Stromal cell of bone marrow (primary cell): ENCODE measurements at regions not wholly inside any gene's neighbourhood (a gene's known extent, or its start where the extent isn't known, plus 50 kb on each side); places are given as distances from the start of the nearest gene placed in this dataset.
"Not testable (repeated sequence)": the region's sequence is repeated elsewhere in the genome, so short reads cannot be mapped to it uniquely, and the experiment has no call there.

Experiments used
- DNase-seq: peaks from one replicate; pipeline ENCODE4 v3.0.0-alpha.2; 2012; ENCODE audit warnings: low read depth

GRCh38 chr15:99455789-99456160, 110.0 kb upstream of the MEF2A start:
- DNase-seq, result no peak

GRCh38 chr15:99464137-99464536, 101.6 kb upstream of the MEF2A start:
- DNase-seq, result no peak

- DNase-seq, result no peak
Measured at GRCh38 chr15:99466701-99467337, 99.0 kb upstream of the MEF2A start.

GRCh38 chr15:99467338-99467720, 98.5 kb upstream of the MEF2A start:
- DNase-seq, result no peak

DNA sequence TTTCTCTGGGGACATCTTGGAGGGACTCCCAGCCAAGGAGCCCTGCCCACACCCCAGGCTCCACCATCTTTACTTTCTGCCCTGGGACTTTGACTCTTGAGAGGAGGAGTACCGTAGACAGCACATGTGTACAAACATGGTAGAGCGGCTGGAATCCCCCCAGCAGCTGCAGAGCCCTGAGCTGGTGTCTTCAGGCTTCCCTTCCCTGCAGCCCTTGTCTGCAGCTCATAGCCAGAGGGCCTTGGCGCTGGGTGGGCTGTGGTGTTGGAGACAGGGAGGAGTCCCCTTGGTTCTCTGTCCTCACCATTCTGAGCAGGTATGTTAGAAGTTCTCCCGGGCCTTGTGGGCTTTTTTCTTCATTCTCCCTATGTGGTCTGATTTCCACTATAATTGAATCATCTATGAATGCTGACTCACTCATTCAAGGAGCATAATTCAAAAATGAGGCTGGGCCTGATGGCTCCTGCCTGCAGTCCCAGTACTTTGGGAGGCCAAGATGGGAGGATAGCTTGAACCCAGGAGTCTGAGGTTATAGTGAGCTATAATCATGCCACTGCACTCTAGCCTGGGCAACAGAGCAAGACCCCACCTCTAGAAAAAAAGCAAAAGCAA, 97.8 kb upstream of the MEF2A start:
- DNase-seq, result no peak

- DNase-seq, result not testable (repeated sequence)
Measured at GRCh38 chr15:99470204-99470603, 95.6 kb upstream of the MEF2A start.

GRCh38 chr15:99472416-99473145, 93.2 kb upstream of the MEF2A start:
- DNase-seq, result no peak

DNA sequence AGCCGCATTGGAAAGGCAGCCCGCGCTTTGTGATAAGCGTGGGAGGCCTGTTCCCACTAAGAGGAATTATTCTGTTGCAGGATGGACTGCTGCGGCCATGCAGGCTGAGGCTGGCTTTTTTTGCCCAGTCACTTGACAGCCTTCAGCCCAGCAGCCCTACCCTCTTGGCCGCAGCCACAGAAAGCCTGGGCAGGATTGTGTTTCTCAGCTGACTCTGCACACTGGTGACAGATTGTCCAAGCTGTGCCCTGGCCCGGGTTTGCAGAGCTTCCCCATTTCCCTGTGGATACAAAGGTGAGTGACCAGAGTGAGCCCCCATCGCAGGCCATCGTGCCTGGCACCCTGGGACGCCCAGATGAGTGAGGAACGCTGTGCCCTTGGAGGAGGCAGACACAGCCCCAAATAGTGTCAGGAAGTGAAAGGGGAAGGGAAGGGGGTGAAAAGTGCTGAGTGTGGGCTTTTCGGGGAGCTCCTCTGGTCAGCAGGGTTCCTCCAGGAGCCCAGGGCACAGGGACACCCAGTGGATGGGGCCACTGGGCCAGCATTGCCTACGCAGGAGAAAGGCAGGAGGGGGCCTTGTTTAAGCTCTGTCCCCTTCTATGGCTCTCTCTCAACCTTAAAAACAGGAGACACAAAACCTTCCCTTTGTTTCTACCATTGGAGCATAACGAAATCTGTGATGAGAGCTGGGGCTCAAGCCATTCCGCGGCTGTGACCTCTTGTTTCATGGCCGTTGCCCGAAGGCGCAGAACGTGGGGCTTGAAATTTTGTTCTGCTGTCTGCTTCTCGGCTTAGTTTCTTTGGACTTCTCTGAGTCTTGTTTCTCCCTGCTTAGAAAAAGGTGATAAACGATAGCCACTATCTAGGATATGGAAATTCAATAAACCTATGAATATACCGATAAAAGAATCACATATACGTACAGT, 91.5 kb upstream of the MEF2A start:
- DNase-seq, result no peak

- no peak for DNase-seq
Measured at GRCh38 chr15:99474909-99475753, 90.7 kb upstream of the MEF2A start.

GRCh38 chr15:99475754-99476412, 89.9 kb upstream of the MEF2A start:
- no peak for DNase-seq

- DNase-seq, result peak; percentile 99
Measured at GRCh38 chr15:99476413-99477222, 89.2 kb upstream of the MEF2A start.

GRCh38 chr15:99477791-99478471, 87.9 kb upstream of the MEF2A start:
- DNase-seq, result no peak

- no peak for DNase-seq
Measured at GRCh38 chr15:99478977-99479376, 86.8 kb upstream of the MEF2A start.

GRCh38 chr15:99480016-99480810, 85.6 kb upstream of the MEF2A start:
- no peak for DNase-seq

GRCh38 chr15:99481113-99481950, 84.5 kb upstream of the MEF2A start:
- no peak for DNase-seq

GRCh38 chr15:99481951-99482230, 83.9 kb upstream of the MEF2A start:
- DNase-seq, result no peak

DNA sequence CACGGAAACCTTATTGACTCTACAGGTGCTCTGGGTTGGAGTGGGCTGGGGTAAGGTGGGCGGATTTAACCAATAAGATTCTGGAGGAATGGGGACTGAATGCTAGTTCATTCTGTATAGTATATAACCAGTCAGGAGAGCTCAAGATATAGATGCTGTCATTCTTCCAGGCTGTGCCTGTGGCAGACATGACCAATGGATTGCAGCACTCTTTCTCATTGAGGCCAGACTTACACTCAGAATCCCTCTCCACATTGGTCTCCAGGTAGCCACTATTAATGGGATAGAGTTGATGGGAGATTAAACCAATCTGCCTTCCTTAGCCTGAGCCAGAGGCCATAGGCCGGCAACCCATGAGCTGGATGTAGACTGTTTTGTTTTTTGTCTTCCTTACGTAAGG, 82.8 kb upstream of the MEF2A start:
- DNase-seq, result no peak
